A549 (cell line): ENCODE measurements at regions not wholly inside any gene's neighbourhood (a gene's known extent, or its start where the extent isn't known, plus 50 kb on each side); places are given as distances from the start of the nearest gene placed in this dataset.

Source experiments
- EP300 ChIP-seq, 2 experiments: fragments of >200 bp; sonication (Bioruptor Twin); formaldehyde crosslinking; IDR thresholded peaks; 2 replicates in 1 of 2; 3 replicates in 1 of 2; pipeline ENCODE4 v1.6.1; 2016 to 2017
- KDM1A ChIP-seq: fragments of 200-600 bp; sonication (generic); IDR thresholded peaks from 2 replicates; pipeline ENCODE4 v1.6.1; 2016; ENCODE audit warnings: low read depth, mild to moderate bottlenecking
- POLR2A ChIP-seq: IDR thresholded peaks from 2 replicates; pipeline ENCODE4 v1.6.1; 2012; ENCODE audit warnings: mild to moderate bottlenecking, low read length
- RAD21 ChIP-seq, 2 experiments: fragments of >200 bp in 1 of 2; sonication (Bioruptor Twin) in 1 of 2; formaldehyde crosslinking in 1 of 2; IDR thresholded peaks in 1 of 2; conservative IDR thresholded peaks in 1 of 2; 2 replicates in 1 of 2; 3 replicates in 1 of 2; pipeline ENCODE4 v1.6.1; 2012 to 2018; ENCODE audit warnings: inconsistent platforms in 1 of 2
- RCOR1 ChIP-seq: fragments of 150-350 bp; IDR thresholded peaks from 2 replicates; pipeline ENCODE4 v1.6.1; 2014; ENCODE audit warnings: antibody characterized with exemption, low read length, low read depth
- ZFP36 ChIP-seq: fragments of 450-650 bp; IDR thresholded peaks from 2 replicates; pipeline ENCODE4 v1.6.1; 2014; ENCODE audit warnings: borderline replicate concordance; ENCODE audit not compliant: partially characterized antibody
- TF ChIP-seq, protein P1 (sequence below): fragments of >200 bp; sonication (Bioruptor Twin); formaldehyde crosslinking; IDR thresholded peaks from 3 replicates; pipeline ENCODE4 v1.5.1; 2016

GRCh38 chr4:182000077-182000476, 243.1 kb upstream of the TENM3 start:
- TF ChIP-seq RCOR1 (no peak), KDM1A (no peak), ZFP36 (no peak), EP300 (IDR thresholded peaks at IDR 0.05) (no peak), POLR2A (no peak), RAD21 (conservative IDR thresholded peaks at IDR 0.05 in 1 of 2, IDR thresholded peaks at IDR 0.05 in 1 of 2) (no peak)
- TF ChIP-seq, protein P1, sequence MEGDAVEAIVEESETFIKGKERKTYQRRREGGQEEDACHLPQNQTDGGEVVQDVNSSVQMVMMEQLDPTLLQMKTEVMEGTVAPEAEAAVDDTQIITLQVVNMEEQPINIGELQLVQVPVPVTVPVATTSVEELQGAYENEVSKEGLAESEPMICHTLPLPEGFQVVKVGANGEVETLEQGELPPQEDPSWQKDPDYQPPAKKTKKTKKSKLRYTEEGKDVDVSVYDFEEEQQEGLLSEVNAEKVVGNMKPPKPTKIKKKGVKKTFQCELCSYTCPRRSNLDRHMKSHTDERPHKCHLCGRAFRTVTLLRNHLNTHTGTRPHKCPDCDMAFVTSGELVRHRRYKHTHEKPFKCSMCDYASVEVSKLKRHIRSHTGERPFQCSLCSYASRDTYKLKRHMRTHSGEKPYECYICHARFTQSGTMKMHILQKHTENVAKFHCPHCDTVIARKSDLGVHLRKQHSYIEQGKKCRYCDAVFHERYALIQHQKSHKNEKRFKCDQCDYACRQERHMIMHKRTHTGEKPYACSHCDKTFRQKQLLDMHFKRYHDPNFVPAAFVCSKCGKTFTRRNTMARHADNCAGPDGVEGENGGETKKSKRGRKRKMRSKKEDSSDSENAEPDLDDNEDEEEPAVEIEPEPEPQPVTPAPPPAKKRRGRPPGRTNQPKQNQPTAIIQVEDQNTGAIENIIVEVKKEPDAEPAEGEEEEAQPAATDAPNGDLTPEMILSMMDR = no peak
